ENCODE measurements at regions not wholly inside any gene's neighbourhood (a gene's known extent, or its start where the extent isn't known, plus 50 kb on each side); places are given as distances from the start of the nearest gene placed in this dataset.

DNA sequence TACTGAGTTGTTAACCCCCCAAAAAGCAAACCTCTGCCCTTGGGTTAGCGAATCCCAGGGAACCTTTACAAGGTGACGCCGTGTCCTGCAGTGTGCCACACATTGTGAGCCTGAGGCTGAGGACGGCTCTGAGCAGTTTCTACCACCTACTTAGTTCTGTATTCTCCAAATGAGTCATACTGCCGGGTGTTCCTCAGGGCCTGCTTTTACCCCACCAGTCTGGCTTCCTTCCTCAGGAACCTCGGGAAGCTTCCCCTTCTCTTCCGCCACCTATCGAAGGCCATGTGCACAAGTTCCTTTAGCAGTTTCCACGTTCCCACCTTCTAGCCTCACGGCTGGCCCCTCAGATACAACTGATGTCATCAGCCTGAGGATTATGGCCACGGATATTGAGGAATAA is 384.0 kb upstream of the TPM1 start:
- Histone ChIP-seq H3K27ac (ENCODE audit: low read length) (no peak overlapping the region), H3K27me3 (ENCODE audit: insufficient read depth, low read depth, low read length) (no peaks in the 10 kb centered on the region), H3K79me2 (replicated peaks; ENCODE audit: insufficient read depth, low read length) (no peaks in the 10 kb centered on the region), H3K9ac (ENCODE audit: low read length) (no peak overlapping the region), H3K9me3 (ENCODE audit: low read length) (no peaks in the 10 kb centered on the region), H3K4me2 (ENCODE audit: low read length) (no peak overlapping the region), H3F3A (ENCODE audit: insufficient read depth, low read length, poor library complexity, severe bottlenecking) (no peaks in the 10 kb centered on the region), H3K4me3 (ENCODE audit: low read length) (no peak overlapping the region), H4K20me1 (ENCODE audit: insufficient read depth) (no peaks in the 10 kb centered on the region), H2AFZ (ENCODE audit: low read depth, low read length) (no peak overlapping the region), H3K36me3 (ENCODE audit: insufficient read depth, low read length) (no peaks in the 10 kb centered on the region), H3K9me2 (ENCODE audit: insufficient read depth, low read length) (no peaks in the 10 kb centered on the region)
- TF ChIP-seq EP300 (conservative IDR thresholded peaks at IDR 0.05; ENCODE audit: poor library complexity, severe bottlenecking) (no peak), RAD21 (conservative IDR thresholded peaks at IDR 0.05) (no peak), EZH2 (IDR thresholded peaks at IDR 0.05; ENCODE audit: borderline replicate concordance, insufficient read depth, low read length, poor library complexity, severe bottlenecking) (no peak), SMC3 (conservative IDR thresholded peaks at IDR 0.05; ENCODE audit: poor library complexity) (no peak)
- TF ChIP-seq, protein P1, sequence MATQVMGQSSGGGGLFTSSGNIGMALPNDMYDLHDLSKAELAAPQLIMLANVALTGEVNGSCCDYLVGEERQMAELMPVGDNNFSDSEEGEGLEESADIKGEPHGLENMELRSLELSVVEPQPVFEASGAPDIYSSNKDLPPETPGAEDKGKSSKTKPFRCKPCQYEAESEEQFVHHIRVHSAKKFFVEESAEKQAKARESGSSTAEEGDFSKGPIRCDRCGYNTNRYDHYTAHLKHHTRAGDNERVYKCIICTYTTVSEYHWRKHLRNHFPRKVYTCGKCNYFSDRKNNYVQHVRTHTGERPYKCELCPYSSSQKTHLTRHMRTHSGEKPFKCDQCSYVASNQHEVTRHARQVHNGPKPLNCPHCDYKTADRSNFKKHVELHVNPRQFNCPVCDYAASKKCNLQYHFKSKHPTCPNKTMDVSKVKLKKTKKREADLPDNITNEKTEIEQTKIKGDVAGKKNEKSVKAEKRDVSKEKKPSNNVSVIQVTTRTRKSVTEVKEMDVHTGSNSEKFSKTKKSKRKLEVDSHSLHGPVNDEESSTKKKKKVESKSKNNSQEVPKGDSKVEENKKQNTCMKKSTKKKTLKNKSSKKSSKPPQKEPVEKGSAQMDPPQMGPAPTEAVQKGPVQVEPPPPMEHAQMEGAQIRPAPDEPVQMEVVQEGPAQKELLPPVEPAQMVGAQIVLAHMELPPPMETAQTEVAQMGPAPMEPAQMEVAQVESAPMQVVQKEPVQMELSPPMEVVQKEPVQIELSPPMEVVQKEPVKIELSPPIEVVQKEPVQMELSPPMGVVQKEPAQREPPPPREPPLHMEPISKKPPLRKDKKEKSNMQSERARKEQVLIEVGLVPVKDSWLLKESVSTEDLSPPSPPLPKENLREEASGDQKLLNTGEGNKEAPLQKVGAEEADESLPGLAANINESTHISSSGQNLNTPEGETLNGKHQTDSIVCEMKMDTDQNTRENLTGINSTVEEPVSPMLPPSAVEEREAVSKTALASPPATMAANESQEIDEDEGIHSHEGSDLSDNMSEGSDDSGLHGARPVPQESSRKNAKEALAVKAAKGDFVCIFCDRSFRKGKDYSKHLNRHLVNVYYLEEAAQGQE (IDR thresholded peaks at IDR 0.05; ENCODE audit: borderline replicate concordance), result no peak

DNA sequence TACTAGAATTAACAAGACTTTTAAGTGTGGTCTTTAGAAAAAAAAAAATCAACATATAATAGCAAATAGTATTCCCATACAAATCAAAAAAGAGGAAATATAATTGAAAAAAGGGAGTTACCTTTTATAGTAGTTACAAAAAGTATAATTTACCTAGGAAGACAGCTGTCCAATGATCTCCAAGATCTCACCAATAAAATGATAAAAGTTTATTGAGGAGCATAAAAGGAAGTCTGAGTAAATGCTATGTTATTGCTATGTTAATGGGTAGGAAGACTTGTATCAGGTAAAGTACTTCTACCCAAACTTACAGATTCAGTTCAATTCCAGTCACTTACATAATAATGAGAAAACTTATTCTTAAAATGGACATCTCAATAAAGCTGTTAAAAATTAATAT is 379.0 kb upstream of the TPM1 start:
- no peaks in the 10 kb centered on the region for H4K20me1 ChIP-seq (ENCODE audit: insufficient read depth)
- no peak overlapping the region for H3K4me3 ChIP-seq (ENCODE audit: low read length)
- H3K9me3 ChIP-seq (ENCODE audit: low read length), result no peaks in the 10 kb centered on the region
- TF ChIP-seq POLR2AphosphoS5 (IDR thresholded peaks at IDR 0.05), result no peak
- TF ChIP-seq TAF1 (IDR thresholded peaks at IDR 0.05; ENCODE audit: low read depth), result no peak
- TF ChIP-seq SMC3 (conservative IDR thresholded peaks at IDR 0.05; ENCODE audit: poor library complexity), result no peak
- TF ChIP-seq RAD21 (conservative IDR thresholded peaks at IDR 0.05), result no peak
- no peak for TF ChIP-seq MXI1 (conservative IDR thresholded peaks at IDR 0.05; ENCODE audit: poor library complexity, severe bottlenecking)
- TF ChIP-seq, protein P2, sequence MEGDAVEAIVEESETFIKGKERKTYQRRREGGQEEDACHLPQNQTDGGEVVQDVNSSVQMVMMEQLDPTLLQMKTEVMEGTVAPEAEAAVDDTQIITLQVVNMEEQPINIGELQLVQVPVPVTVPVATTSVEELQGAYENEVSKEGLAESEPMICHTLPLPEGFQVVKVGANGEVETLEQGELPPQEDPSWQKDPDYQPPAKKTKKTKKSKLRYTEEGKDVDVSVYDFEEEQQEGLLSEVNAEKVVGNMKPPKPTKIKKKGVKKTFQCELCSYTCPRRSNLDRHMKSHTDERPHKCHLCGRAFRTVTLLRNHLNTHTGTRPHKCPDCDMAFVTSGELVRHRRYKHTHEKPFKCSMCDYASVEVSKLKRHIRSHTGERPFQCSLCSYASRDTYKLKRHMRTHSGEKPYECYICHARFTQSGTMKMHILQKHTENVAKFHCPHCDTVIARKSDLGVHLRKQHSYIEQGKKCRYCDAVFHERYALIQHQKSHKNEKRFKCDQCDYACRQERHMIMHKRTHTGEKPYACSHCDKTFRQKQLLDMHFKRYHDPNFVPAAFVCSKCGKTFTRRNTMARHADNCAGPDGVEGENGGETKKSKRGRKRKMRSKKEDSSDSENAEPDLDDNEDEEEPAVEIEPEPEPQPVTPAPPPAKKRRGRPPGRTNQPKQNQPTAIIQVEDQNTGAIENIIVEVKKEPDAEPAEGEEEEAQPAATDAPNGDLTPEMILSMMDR (IDR thresholded peaks at IDR 0.05; ENCODE audit: poor library complexity, severe bottlenecking), result no peak
- no peak for TF ChIP-seq EP300 (conservative IDR thresholded peaks at IDR 0.05; ENCODE audit: poor library complexity, severe bottlenecking)
- TF ChIP-seq, protein P1 (IDR thresholded peaks at IDR 0.05; ENCODE audit: borderline replicate concordance), result no peak
- TF ChIP-seq EZH2 (IDR thresholded peaks at IDR 0.05; ENCODE audit: borderline replicate concordance, insufficient read depth, low read length, poor library complexity, severe bottlenecking), result no peak
- no peak overlapping the region for H3K27ac ChIP-seq (ENCODE audit: low read length)
- no peak overlapping the region for H3K4me2 ChIP-seq (ENCODE audit: low read length)
- no peaks in the 10 kb centered on the region for H3F3A ChIP-seq (ENCODE audit: insufficient read depth, low read length, poor library complexity, severe bottlenecking)
- no peaks in the 10 kb centered on the region for H3K79me2 ChIP-seq (replicated peaks; ENCODE audit: insufficient read depth, low read length)
- H3K27me3 ChIP-seq (ENCODE audit: insufficient read depth, low read depth, low read length), result no peaks in the 10 kb centered on the region
- no peaks in the 10 kb centered on the region for H3K9me2 ChIP-seq (ENCODE audit: insufficient read depth, low read length)
- H3K9ac ChIP-seq (ENCODE audit: low read length), result no peak overlapping the region
- no peak overlapping the region for H2AFZ ChIP-seq (ENCODE audit: low read depth, low read length)
- no peaks in the 10 kb centered on the region for H3K36me3 ChIP-seq (ENCODE audit: insufficient read depth, low read length)
